ENCODE measurements at regions not wholly inside any gene's neighbourhood (a gene's known extent, or its start where the extent isn't known, plus 50 kb on each side); places are given as distances from the start of the nearest gene placed in this dataset.

- TF ChIP-seq POLR2A (IDR thresholded peaks at IDR 0.05) (no peak), CTCF (IDR thresholded peaks at IDR 0.05) (no peak)
These were observed 322.8 kb downstream of the SEC16B start for GRCh38 chr1:177646757-177647730.
